Gastroesophageal sphincter (tissue), 3 donors: ENCODE measurements at regions not wholly inside any gene's neighbourhood (a gene's known extent, or its start where the extent isn't known, plus 50 kb on each side); places are given as distances from the start of the nearest gene placed in this dataset.

Experiments used
- EP300 ChIP-seq: sonication (generic); formaldehyde crosslinking; IDR thresholded peaks from one replicate; pipeline ENCODE4 v1.6.1; 2017; ENCODE audit warnings: antibody characterized with exemption, mild to moderate bottlenecking
- TF ChIP-seq, protein P1 (sequence below), 4 experiments: fragments of 200-600 bp in 2 of 4; fragments of 450-650 bp in 2 of 4; sonication (generic) in 1 of 4; IDR thresholded peaks; one replicate each; pipeline ENCODE4 v1.5.1; 2017 to 2019; ENCODE audit warnings: antibody characterized with exemption in 4 of 4, mild to moderate bottlenecking in 2 of 4, moderate library complexity in 2 of 4

DNA sequence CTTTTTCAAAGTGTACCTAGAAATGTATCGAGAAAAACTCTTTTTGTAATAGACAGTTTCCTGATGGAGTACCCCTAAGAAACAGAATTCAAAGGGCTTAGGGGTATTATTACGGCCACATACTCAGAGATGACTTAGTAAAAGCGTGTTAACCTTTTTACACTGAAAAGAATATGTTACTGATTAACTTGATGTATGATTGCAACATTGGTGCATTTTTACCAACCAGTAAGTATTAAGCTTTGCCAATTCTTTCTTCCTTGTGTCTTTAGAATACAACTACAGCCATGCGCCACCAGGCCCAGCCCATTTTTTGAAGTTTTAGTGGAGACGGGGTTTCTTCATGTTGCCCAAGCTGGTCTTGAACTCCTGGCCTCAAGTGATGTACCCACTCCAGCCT lies 1997.0 kb upstream of the LRRTM1 start:
- TF ChIP-seq, protein P1, sequence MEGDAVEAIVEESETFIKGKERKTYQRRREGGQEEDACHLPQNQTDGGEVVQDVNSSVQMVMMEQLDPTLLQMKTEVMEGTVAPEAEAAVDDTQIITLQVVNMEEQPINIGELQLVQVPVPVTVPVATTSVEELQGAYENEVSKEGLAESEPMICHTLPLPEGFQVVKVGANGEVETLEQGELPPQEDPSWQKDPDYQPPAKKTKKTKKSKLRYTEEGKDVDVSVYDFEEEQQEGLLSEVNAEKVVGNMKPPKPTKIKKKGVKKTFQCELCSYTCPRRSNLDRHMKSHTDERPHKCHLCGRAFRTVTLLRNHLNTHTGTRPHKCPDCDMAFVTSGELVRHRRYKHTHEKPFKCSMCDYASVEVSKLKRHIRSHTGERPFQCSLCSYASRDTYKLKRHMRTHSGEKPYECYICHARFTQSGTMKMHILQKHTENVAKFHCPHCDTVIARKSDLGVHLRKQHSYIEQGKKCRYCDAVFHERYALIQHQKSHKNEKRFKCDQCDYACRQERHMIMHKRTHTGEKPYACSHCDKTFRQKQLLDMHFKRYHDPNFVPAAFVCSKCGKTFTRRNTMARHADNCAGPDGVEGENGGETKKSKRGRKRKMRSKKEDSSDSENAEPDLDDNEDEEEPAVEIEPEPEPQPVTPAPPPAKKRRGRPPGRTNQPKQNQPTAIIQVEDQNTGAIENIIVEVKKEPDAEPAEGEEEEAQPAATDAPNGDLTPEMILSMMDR (IDR thresholded peaks at IDR 0.05), result no peak
- TF ChIP-seq EP300, result no peak
